Activated naive CD4-positive, alpha-beta T cell treated with anti-CD3 and anti-CD28 coated beads, Interleukin-2, amount 50 U/mL, for 24 hours (primary cell): ENCODE measurements at regions not wholly inside any gene's neighbourhood (a gene's known extent, or its start where the extent isn't known, plus 50 kb on each side); places are given as distances from the start of the nearest gene placed in this dataset.

ENCODE experiments used
- H3K27ac Mint-ChIP-seq: one replicate; pipeline ENCODE4 v1.8.0; 2021; ENCODE audit warnings: mild to moderate bottlenecking, mixed read lengths
- H3K27me3 Mint-ChIP-seq: one replicate; pipeline ENCODE4 v1.8.0; 2021; ENCODE audit warnings: mixed read lengths
- H3K36me3 Mint-ChIP-seq: one replicate; pipeline ENCODE4 v1.8.0; 2021; ENCODE audit warnings: mixed read lengths
- H3K4me1 Mint-ChIP-seq: one replicate; pipeline ENCODE4 v1.8.0; 2021; ENCODE audit warnings: mixed read lengths
- H3K4me3 Mint-ChIP-seq: one replicate; pipeline ENCODE4 v1.8.0; 2021; ENCODE audit warnings: mild to moderate bottlenecking, mixed read lengths
- H3K9me3 Mint-ChIP-seq: one replicate; pipeline ENCODE4 v1.8.0; 2021; ENCODE audit warnings: mixed read lengths

DNA sequence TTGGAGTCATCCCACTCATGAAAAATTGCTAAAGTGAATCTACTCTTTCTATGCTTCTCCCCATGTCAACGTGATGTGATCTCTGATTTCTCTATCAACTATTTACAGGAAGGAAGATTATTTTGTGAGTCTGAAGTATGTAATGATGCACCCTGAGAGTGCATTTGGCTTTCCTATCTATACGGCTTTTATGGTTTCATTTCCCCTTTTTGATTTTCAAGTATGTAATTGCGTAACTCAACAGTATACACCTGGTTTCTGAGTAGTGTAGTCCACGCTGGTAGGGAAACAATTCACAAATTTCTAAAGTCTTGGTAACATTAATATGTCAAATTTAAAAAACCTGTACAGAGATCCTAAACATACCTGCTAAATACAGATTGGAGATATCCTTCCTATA is 194.7 kb upstream of the SEMA3A start:
- Mint-ChIP-seq H3K4me1 (no peaks in the 10 kb centered on the region), H3K27ac (no peak overlapping the region), H3K27me3 (peaks cover 2% of the 10 kb centered on the region), H3K36me3 (no peaks in the 10 kb centered on the region), H3K4me3 (no peak overlapping the region), H3K9me3 (no peaks in the 10 kb centered on the region)

DNA sequence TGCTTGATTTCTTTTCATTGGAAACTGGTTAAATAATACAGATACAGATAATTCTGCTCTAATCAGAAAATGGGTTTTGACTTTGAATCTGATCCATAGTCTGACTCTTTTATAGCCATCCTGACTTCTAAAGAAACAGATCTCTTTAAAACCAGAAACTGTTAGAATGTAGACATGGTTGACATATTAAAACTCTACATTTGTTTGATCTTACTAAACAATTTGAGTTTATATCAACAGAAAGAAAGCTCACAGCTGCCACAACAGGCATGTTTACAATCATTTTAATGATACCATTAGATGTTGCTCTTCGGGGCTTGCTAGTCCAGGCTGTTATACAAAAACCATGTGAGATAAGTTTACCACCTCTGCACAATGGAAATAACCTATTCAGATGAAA is 193.0 kb upstream of the SEMA3A start:
- no peaks in the 10 kb centered on the region for H3K9me3 Mint-ChIP-seq
- no peaks in the 10 kb centered on the region for H3K36me3 Mint-ChIP-seq
- H3K27me3 Mint-ChIP-seq = peaks cover 2% of the 10 kb centered on the region
- H3K4me3 Mint-ChIP-seq = no peak overlapping the region
- no peak overlapping the region for H3K27ac Mint-ChIP-seq
- H3K4me1 Mint-ChIP-seq = no peaks in the 10 kb centered on the region

DNA sequence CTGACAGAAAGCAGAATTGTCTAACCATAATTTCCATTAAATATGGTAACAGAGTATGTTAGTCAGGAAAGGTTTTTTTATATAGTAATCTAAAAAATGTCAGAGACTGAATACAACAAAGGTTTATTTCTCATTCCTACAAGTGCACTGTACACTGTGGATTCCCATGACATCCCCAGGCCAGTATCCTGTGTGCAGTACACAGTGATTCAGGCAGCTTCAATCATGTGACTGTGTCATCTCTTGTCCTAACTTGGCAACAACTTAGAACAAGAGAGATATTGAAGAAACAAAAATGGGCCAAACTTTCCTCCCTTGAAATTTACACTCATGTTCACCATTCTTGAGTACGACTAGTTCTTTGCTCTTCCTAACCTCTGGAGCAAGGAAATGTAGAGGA is 189.8 kb upstream of the SEMA3A start:
- Mint-ChIP-seq H3K27me3 (no peaks in the 10 kb centered on the region), H3K27ac (no peak overlapping the region), H3K4me1 (no peaks in the 10 kb centered on the region), H3K36me3 (no peaks in the 10 kb centered on the region), H3K4me3 (no peak overlapping the region), H3K9me3 (no peaks in the 10 kb centered on the region)

DNA sequence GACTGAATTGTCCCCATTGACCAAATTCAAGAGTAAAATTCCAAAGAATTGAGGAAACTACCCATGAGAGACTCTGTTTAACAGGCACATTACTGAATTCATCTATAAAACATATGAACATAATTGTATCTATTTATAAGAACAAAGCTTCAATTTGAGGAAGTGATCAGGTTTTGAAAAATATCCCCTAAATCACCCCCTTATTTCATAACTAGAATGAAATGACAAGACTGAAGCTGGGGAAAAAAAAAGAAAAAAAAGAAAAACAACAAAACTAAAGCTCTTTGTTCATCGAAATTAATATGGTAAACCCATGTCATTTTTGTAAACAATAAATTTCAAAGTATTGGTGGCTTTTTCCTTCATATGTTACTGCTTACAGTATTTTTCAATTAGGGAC is 184.9 kb upstream of the SEMA3A start:
- no peak overlapping the region for H3K4me3 Mint-ChIP-seq
- no peak overlapping the region for H3K27ac Mint-ChIP-seq
- no peaks in the 10 kb centered on the region for H3K27me3 Mint-ChIP-seq
- no peaks in the 10 kb centered on the region for H3K36me3 Mint-ChIP-seq
- H3K9me3 Mint-ChIP-seq = no peaks in the 10 kb centered on the region
- no peaks in the 10 kb centered on the region for H3K4me1 Mint-ChIP-seq

DNA sequence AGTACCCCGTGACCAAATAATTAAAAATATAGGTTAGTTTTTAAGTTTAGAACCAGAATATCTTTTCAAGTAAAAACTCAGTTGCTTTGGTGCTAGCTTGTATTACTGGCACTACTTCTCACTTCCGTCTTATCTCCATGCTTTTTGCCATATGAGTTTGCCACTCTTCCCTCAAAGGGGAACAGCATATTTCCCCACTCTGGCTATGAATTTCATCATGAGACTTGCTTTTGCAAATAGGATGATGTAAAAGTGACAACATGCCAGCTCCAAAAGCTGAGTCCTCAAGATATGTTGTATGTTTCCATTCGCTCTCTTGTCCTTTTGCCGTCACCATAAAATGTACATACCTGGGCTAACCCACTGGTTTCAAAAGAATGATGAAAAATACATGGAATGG is 178.1 kb upstream of the SEMA3A start:
- no peaks in the 10 kb centered on the region for H3K36me3 Mint-ChIP-seq
- no peak overlapping the region for H3K4me3 Mint-ChIP-seq
- no peaks in the 10 kb centered on the region for H3K27me3 Mint-ChIP-seq
- H3K27ac Mint-ChIP-seq = no peak overlapping the region
- no peaks in the 10 kb centered on the region for H3K4me1 Mint-ChIP-seq
- H3K9me3 Mint-ChIP-seq = no peaks in the 10 kb centered on the region

DNA sequence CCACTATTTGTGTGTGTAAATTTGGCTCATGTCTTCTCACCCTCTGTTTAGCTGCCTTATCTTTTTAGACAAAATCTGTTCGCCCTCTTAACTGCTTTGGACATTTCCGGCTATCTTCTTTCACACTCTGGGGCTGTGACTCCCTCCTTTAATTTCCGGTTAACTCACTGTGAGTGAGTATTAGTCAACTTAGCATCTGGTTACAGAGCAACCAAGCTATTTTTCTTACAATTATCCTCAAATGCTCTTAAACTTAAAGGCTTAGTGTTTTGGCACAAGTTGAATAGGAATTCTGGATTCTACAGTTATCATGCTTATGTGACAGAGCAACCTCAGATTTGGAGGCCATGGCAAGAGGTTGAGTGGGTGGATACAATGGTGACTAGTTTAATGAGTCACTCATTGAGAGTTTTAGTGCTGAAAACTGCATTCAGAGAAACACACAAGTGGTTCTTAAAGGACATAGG is 177.6 kb upstream of the SEMA3A start:
- H3K27me3 Mint-ChIP-seq = no peaks in the 10 kb centered on the region
- H3K9me3 Mint-ChIP-seq = no peaks in the 10 kb centered on the region
- H3K27ac Mint-ChIP-seq = no peak overlapping the region
- no peaks in the 10 kb centered on the region for H3K36me3 Mint-ChIP-seq
- no peaks in the 10 kb centered on the region for H3K4me1 Mint-ChIP-seq
- no peak overlapping the region for H3K4me3 Mint-ChIP-seq

DNA sequence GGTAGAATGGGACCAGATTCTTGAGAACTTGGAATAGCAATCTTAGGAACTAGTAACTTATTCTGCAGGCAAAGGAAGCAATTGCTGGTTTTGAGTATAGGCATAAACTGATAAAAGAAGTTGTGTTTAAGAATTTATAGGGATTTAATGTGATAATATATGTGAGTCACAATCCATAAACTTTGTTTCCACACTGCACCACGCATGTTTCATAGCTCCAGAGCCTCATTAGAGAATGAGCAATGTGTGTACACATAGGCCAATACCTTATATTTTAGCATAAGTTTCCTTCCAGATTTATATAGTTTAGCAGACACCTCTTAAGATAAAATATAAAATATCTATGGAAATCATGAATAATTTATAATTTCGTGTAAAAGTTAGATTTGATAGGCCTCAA is 175.5 kb upstream of the SEMA3A start:
- Mint-ChIP-seq H3K4me3 (no peak overlapping the region), H3K27me3 (no peaks in the 10 kb centered on the region), H3K9me3 (no peaks in the 10 kb centered on the region), H3K27ac (no peak overlapping the region), H3K4me1 (no peaks in the 10 kb centered on the region), H3K36me3 (no peaks in the 10 kb centered on the region)

DNA sequence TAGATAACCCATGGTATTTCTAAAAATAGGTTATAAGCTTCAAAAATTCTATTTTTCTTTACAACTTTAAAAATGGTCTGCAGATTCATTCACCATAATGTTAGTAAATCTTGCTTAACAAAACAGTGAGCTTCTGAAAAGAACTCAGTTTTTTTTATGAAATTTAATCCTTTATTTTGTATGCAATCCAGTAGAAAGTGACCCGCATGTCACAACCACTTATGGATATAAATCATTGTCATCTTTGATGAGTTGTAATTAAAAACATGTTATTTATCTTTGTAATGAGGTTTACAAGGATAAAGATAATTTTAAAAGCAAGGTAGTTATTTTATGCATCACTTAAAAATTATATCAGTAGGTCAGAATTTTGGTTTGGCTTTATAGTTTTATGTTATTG is 173.5 kb upstream of the SEMA3A start:
- no peak overlapping the region for H3K4me3 Mint-ChIP-seq

DNA sequence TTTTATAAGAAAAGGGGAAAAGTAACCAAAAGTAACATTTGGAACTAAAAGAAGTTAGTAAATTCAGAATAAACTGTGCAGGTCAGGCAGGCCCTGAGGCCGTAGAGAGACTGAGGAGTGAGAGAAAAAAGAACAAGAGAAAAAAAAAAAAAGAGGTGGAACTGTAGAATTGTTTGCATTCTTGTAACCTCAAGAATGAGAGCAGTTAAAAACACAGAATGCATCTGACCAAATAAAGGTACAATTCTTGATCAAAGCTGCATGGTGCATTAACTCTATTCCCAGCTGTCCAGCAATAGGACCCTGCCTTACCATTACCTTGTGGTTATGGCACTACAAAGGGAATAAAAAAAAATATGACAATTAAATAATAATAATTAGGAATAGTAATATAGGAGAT is 170.1 kb upstream of the SEMA3A start:
- Mint-ChIP-seq H3K9me3 (no peaks in the 10 kb centered on the region), H3K4me1 (no peaks in the 10 kb centered on the region), H3K27me3 (peaks cover 4% of the 10 kb centered on the region), H3K4me3 (no peak overlapping the region), H3K27ac (no peak overlapping the region), H3K36me3 (no peaks in the 10 kb centered on the region)

More for the DNA sequence above, 173.5 kb upstream of the SEMA3A start:
- Mint-ChIP-seq H3K9me3 (no peaks in the 10 kb centered on the region), H3K27ac (no peak overlapping the region), H3K4me1 (no peaks in the 10 kb centered on the region), H3K36me3 (no peaks in the 10 kb centered on the region), H3K27me3 (no peaks in the 10 kb centered on the region)

DNA sequence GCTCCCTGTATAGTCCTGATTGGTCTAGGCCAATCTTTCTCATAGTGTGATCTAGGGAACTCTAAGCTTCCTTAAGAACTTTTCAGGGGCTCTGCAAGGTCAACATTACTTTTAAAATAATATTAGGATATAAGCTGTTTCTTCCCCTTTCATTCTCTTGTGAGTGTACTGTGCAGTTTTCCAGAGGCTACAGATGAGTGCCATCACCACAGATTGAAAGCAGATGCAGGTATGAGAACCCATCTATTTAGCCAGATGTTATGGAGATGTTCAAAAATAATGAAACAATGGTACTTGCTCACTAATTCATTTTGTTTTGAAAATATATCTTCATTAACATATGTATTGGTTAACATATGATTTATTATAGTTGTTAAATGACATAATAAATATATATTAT is 169.2 kb upstream of the SEMA3A start:
- no peaks in the 10 kb centered on the region for H3K36me3 Mint-ChIP-seq
- H3K4me3 Mint-ChIP-seq = no peak overlapping the region
- peaks cover 4% of the 10 kb centered on the region for H3K27me3 Mint-ChIP-seq
- H3K9me3 Mint-ChIP-seq = no peaks in the 10 kb centered on the region
- H3K27ac Mint-ChIP-seq = no peak overlapping the region
- no peaks in the 10 kb centered on the region for H3K4me1 Mint-ChIP-seq

DNA sequence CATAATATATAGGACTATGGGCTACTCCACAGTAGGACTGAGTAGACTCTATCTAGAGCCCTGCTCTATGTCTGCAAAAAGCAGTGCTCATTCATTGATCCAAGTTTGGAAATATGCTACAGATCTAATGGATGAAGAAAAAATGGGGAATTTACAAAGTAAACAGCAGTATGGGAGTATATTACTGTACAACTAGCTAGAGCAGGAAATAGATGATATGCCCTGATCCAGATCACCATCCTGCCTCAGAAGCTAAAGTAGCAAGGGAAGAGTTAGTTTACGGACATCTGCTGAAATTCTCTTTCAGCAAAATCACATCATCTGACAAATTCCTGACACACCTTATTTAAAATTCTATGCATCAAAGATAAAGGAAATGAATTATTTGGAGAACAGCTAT is 168.2 kb upstream of the SEMA3A start:
- H3K4me3 Mint-ChIP-seq = no peak overlapping the region

DNA sequence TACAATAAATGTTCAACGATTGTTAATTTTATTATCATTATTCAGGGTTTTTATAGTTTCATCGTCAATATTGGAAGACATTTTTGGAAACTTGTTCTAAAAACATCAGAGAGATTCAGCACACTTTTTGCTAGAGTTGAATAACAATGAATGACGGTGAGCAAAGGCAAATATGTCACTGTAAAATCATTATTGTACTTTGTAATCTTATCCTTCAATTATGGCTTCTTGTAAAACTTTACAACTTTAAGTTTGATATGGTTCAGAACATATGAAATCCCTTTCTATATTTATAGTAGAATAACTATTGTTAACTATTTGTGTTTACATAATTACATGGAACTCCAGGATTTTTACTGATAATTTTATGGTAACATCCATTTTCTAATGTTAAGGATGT is 167.8 kb upstream of the SEMA3A start:
- Mint-ChIP-seq H3K4me1 (no peaks in the 10 kb centered on the region), H3K4me3 (no peak overlapping the region), H3K27me3 (peaks cover 4% of the 10 kb centered on the region), H3K27ac (no peak overlapping the region), H3K36me3 (no peaks in the 10 kb centered on the region), H3K9me3 (no peaks in the 10 kb centered on the region)

More for the DNA sequence above, 168.2 kb upstream of the SEMA3A start:
- H3K9me3 Mint-ChIP-seq = no peaks in the 10 kb centered on the region
- peaks cover 4% of the 10 kb centered on the region for H3K27me3 Mint-ChIP-seq
- no peak overlapping the region for H3K27ac Mint-ChIP-seq
- H3K4me1 Mint-ChIP-seq = no peaks in the 10 kb centered on the region
- H3K36me3 Mint-ChIP-seq = no peaks in the 10 kb centered on the region

DNA sequence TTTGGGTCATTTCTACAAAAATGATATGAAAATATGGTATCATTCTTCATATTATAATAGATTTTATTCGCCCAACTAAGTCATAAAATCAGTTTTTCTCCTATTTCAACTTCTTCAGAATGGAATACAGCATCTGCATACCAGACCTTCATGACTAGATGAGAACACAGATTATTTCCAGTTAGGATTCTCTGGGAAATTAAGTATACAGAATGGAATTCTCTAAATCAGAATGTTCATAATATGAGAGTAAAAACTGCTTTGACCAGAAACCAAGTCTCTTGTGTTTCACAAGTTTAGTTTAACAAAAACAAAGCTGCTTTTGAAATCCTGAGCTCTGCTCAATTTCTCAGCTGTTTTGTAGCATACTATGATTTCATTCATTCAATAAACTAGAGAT is 160.3 kb upstream of the SEMA3A start:
- H3K9me3 Mint-ChIP-seq = no peaks in the 10 kb centered on the region
- no peaks in the 10 kb centered on the region for H3K36me3 Mint-ChIP-seq
- H3K27ac Mint-ChIP-seq = no peak overlapping the region
- H3K27me3 Mint-ChIP-seq = peaks cover 1% of the 10 kb centered on the region
- no peaks in the 10 kb centered on the region for H3K4me1 Mint-ChIP-seq
- H3K4me3 Mint-ChIP-seq = no peak overlapping the region

DNA sequence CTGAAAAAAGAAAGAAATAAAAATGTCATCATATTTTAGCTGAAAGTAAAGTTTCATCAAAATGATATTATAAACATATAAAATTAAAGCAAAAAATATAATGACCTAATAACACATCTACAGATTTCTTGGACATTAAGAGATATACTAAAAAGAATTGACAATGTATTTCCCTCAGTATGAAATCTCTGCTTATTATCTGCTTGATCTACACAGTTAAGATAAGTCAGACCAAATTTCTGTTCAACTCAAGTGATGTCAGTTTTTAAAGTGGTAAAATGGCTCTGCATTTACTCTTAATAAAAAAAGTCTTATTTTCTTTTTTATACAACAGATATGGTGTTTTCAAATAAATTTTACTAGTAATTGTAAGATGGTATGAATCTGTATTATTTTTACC is 159.4 kb upstream of the SEMA3A start:
- peaks cover 1% of the 10 kb centered on the region for H3K27me3 Mint-ChIP-seq
- H3K9me3 Mint-ChIP-seq = no peaks in the 10 kb centered on the region
- no peak overlapping the region for H3K27ac Mint-ChIP-seq
- H3K4me3 Mint-ChIP-seq = no peak overlapping the region
- no peaks in the 10 kb centered on the region for H3K36me3 Mint-ChIP-seq
- no peaks in the 10 kb centered on the region for H3K4me1 Mint-ChIP-seq

DNA sequence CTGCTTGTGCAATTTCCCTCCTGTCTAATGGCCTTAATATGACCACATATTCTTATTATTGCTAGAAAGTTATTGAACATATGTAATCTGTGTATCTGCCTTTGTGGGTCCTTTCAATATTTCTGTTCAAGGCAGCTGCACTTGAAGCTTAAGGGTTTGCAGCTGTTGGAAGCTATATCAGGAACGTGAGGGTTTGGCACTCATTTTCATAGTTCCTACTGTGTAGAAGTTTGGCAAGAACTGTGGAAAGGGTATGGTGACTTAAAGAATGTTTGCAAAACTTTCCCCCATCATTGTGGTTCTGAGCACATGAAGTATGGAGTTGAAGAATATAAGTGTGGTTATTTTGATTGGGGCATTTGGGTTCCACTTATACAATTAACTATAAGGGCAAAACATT is 144.7 kb upstream of the SEMA3A start:
- Mint-ChIP-seq H3K9me3 (no peaks in the 10 kb centered on the region), H3K4me3 (no peak overlapping the region), H3K4me1 (no peaks in the 10 kb centered on the region), H3K27me3 (no peaks in the 10 kb centered on the region), H3K27ac (no peak overlapping the region), H3K36me3 (no peaks in the 10 kb centered on the region)

DNA sequence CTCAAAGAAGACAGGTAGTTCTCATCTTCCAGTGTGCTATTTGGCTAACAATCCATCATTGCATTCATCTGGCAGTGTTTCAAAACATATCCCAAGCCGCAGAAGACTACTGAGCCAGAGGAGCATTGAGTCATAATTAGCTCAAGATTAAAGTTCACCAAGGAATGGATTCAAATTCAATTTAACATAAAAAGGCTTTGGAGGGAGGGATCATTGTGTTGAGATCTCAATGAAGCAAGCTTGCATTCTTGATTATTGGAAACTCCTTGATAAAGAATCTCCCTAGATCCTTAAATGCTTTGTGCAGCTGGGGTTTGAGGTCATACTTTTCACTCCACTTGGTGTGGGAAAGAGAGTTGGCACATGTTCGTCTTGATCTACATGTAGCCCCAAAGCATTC is 142.8 kb upstream of the SEMA3A start:
- no peaks in the 10 kb centered on the region for H3K9me3 Mint-ChIP-seq

DNA sequence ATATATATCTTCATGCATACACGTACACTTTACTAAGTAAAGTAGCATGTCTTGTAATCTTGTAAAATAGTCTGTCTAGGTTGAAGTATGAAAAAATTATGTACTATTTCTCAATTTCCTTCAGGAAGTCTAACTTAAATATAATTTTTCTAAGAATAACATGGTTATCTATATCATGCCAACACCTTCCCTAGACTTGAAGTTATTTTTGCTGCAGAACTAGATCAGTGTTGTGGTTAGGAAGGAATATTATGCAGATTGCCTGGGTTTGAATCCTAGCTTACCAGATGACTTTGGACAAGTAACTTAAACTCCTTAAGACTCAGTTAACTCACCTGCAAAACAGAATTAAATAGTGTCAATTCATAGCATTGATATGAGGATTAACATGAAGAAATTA is 142.2 kb upstream of the SEMA3A start:
- no peaks in the 10 kb centered on the region for H3K9me3 Mint-ChIP-seq
- no peak overlapping the region for H3K4me3 Mint-ChIP-seq
- no peaks in the 10 kb centered on the region for H3K27me3 Mint-ChIP-seq
- H3K36me3 Mint-ChIP-seq = no peaks in the 10 kb centered on the region
- H3K4me1 Mint-ChIP-seq = no peaks in the 10 kb centered on the region
- H3K27ac Mint-ChIP-seq = no peak overlapping the region

More for the DNA sequence above, 142.8 kb upstream of the SEMA3A start:
- H3K27me3 Mint-ChIP-seq = no peaks in the 10 kb centered on the region
- H3K36me3 Mint-ChIP-seq = no peaks in the 10 kb centered on the region
- H3K4me3 Mint-ChIP-seq = no peak overlapping the region
- no peak overlapping the region for H3K27ac Mint-ChIP-seq
- H3K4me1 Mint-ChIP-seq = no peaks in the 10 kb centered on the region
